ENCODE measurements at regions not wholly inside any gene's neighbourhood (a gene's known extent, or its start where the extent isn't known, plus 50 kb on each side); places are given as distances from the start of the nearest gene placed in this dataset.

DNA sequence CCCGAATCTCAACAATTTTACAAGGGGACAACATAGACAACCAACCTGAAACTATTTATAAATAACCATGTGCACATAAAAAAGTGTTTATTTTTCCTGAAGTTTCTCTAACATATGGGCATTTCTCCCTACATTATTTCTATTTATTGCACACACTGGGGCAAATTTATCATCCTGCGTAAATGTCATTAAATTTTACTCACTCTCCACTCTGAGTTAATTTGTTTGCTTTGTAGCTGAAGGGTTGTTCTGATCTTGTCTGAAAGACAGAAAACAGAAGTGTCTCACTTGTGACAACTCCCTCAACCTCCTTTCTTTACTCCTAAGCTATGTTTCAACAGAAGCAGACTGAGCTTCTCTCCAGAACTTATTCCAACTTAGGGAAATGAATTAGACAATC lies 194.2 kb downstream of the HIPK3 start (continued):
- TF ChIP-seq ZNF644 (tag; IDR thresholded peaks at IDR 0.05; ENCODE audit: low read depth), result no peak
- no peak for TF ChIP-seq RBM15 (IDR thresholded peaks at IDR 0.05; ENCODE audit: insufficient read depth, low read length)
- no peak for TF ChIP-seq TBL1XR1 (IDR thresholded peaks at IDR 0.05; ENCODE audit: low read length in 2 of 2)
- TF ChIP-seq BHLHE40 (IDR thresholded peaks at IDR 0.05; ENCODE audit: low read length), result no peak

DNA sequence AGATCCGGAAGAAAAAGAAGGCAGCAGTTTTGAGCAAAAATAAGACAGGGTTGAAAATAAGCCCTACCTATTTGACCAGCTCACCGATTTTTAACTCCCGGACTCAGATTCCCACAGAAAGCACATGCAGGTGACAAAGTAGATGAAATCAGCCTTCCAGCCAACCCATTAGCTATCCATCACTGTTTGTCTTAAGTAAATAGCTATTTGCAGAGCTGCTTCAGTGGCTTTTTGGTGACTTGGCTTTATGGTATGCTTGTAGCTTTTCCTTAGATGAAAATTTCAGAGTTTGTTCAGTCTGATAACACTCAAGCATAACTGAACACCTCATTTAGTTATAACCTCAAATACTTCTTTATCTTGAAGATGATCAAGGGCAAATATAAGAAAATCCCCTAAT lies 192.6 kb downstream of the HIPK3 start:
- ChIA-PET CTCF (ENCODE audit: low intra/inter-chr PET ratio) (no interaction called here), POLR2A (no interaction called here)
- DNase-seq (ENCODE audit: extremely low read depth in 1 of 4, low spot score in 3 of 4), result no peak
- BruUV-seq (replicated peaks), result no TSS peak
- no peaks in the 10 kb centered on the region for H3K79me2 ChIP-seq (ENCODE audit: control insufficient read depth, insufficient read depth, low read length)
- H3K9me3 ChIP-seq (replicated peaks; ENCODE audit: control insufficient read depth, insufficient read depth, low read depth, low read length), result no peaks in the 10 kb centered on the region
- no peak overlapping the region for H3K4me3 ChIP-seq
- no peak overlapping the region for H3K4me2 ChIP-seq (ENCODE audit: insufficient read depth, low read length)
- intact Hi-C loops (cut with micrococcal nuclease) (no loop called here), in situ Hi-C loops (cut with MboI) (no loop called here)
- TF ChIP-seq FOXJ2 (tag; IDR thresholded peaks at IDR 0.05), result no peak
- TF ChIP-seq ZNF407 (IDR thresholded peaks at IDR 0.05; ENCODE audit: low read depth), result no peak
- no peak for TF ChIP-seq ZNF778 (CRISPR knock-in tag; IDR thresholded peaks at IDR 0.05)
- TF ChIP-seq BRD9 (IDR thresholded peaks at IDR 0.05; ENCODE audit: low read depth, partially characterized antibody), result no peak
- no peak for TF ChIP-seq ZNF717 (CRISPR knock-in tag; IDR thresholded peaks at IDR 0.05)
- TF ChIP-seq NUFIP1 (IDR thresholded peaks at IDR 0.05; ENCODE audit: partially characterized antibody), result no peak
- TF ChIP-seq SMARCA4 (IDR thresholded peaks at IDR 0.05), result no peak
- TF ChIP-seq ELK1 (CRISPR knock-in tag; IDR thresholded peaks at IDR 0.05), result no peak
- H3K27me3 ChIP-seq (ENCODE audit: control insufficient read depth in 2 of 2, insufficient read depth in 2 of 2, low read length in 2 of 2), result peaks cover 3 to 8% of the 10 kb centered on the region in 2 experiments; a peak in 2 of 5 replicates
- no peak for ATAC-seq
- no peak overlapping the region for H3K9ac ChIP-seq (ENCODE audit: insufficient read depth in 1 of 2, low read depth in 2 of 2, low read length in 2 of 2)
- H3K27ac ChIP-seq (ENCODE audit: extremely low read depth, low read depth, low read length), result no peak overlapping the region
- WGBS (ENCODE audit: insufficient coverage, low coverage, missing lambda C conversion rate), result 2% methylated on average over 3 of the region's 3 CpGs
- no peaks in the 10 kb centered on the region for H4K20me1 ChIP-seq (replicated peaks; ENCODE audit: control insufficient read depth, insufficient read depth, low read length)
- no peaks in the 10 kb centered on the region for H3K9me1 ChIP-seq (ENCODE audit: control insufficient read depth, insufficient read depth, low read length)
- H3K4me1 ChIP-seq (replicated peaks in 1 of 2; ENCODE audit: control insufficient read depth in 2 of 2, insufficient read depth in 2 of 2, low read length in 2 of 2), result no peaks in the 10 kb centered on the region
- no peak overlapping the region for H2AFZ ChIP-seq (ENCODE audit: low read depth, low read length)
- FAIRE-seq, result no peak
- H3K36me3 ChIP-seq (ENCODE audit: control insufficient read depth, insufficient read depth, low read length), result no peaks in the 10 kb centered on the region

All from K562 (cell line).